ENCODE measurements at regions not wholly inside any gene's neighbourhood (a gene's known extent, or its start where the extent isn't known, plus 50 kb on each side); places are given as distances from the start of the nearest gene placed in this dataset.
A peak's percentile ranks its signal among the peaks of the same experiment; 100 is the strongest.
"Not testable (repeated sequence)": the region's sequence is repeated elsewhere in the genome, so short reads cannot be mapped to it uniquely, and the experiment has no call there.

DNA sequence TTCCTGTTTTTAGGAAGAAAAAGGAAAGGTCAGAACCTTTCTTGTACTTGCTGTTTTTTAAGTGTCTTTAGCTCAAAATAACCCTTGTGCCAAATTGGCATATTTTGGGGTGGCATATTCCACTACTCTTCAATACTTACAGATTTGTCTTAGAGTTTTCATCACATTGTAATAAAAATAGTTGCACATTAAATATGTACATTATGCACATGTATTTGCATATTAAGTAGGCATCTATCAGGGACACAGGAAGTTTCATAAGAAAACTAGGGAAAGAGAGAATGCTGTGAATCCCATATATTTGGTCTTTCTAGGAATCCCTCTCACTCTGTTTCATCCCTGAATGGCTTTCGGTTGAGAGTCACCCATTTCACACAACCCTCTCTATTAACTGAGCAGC lies 139.6 kb downstream of the LARP7 start:
- DNase-seq = no peak

DNA sequence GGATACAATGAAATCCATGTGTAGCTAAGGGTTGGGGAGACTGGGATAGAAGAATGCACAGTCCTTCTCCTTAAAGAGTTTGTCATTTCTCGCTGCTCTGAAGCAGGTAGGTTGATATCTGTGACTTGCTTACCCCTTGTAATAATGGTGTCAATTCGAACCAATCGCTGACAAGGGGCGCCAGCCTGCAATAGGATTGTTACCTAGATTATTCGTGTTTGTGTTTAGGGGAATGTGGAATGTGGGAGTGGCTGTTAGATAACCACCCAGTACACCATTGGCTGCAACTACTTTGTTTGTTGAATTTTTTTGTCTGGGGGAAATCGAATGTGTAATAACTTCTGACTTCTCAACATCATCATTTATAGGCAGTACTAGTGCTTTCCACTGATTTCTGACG lies 141.6 kb downstream of the LARP7 start:
- DNase-seq = no peak

DNA sequence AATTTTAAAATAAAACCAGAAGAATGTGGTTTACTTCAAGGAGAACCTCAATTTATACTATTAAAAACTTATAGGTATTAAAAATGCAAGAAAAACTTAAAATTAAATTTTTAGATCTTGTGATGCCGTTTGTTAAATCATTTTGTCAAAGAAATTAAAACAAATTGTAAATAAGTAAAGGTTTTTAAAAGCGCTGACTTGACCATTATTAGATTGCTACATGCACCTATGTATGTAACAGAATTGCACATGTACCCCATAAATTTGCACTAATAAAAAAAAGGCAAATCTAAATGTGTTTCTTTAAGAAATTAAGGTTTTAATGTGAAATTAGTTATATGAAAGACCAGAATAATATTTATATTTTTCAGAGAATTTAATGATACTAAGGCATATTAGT lies 156.1 kb downstream of the LARP7 start:
- DNase-seq = no peak

DNA sequence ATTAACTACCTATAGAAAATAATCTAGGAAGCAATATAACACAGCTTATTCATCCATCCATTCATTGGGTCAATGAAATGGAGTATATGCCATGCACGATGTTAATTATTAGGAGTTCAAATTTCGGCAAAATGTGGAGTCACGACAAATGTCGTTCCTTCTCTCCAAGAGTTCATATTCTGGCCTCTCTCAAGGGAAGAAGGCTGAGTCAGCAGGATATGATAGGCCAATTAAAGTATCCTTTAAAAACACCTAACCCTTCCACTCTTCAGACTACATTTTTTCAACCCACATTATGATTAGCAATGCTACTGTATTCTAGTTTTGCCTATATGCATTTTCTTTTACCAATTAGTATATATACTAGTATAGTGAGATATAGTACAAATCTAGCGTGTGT lies 163.1 kb downstream of the LARP7 start:
- DNase-seq = no peak

- no peak for DNase-seq
Measured at GRCh38 chr4:112801341-112801740, 164.4 kb downstream of the LARP7 start.

DNA sequence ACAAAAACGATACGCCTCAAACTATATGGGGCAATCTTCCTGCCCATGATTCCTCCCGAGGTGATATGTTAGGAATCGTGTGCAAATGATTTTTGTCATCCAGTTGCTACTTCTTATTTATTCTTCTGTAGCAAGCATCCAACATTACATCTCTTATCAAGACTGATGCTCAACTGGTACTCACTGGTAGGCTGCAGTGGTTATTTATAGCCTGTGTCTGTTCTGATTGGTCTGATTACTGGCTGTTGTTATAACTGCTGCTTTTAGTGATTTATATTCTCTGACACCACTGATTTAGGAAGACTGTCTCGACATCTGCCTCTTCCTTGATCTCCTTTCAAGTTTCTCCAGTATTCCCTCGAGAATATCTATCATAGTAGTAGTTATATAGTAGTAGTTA lies 165.8 kb downstream of the LARP7 start:
- no peak for DNase-seq

DNA sequence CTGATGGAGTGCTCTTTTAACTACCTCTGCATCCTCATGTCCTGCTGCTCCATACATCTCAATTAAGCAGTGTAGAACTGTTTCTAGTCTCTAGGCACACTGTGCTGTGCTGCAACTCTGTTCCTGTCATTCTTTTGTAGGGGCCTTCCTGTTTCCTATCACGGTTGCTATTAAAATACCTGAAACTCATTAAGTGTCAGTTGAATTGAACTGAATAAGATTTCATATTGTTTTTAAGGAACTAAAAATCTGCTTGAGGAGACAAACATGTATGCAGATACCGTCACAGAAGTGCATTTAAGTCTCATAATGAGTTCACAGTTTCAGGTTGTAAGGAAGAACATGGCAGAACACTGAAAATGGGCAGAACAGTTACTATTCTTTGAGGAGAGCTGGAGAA lies 170.1 kb downstream of the LARP7 start:
- no peak for DNase-seq

GRCh38 chr4:112808001-112808400 lies 171.1 kb downstream of the LARP7 start:
- no peak for DNase-seq

DNA sequence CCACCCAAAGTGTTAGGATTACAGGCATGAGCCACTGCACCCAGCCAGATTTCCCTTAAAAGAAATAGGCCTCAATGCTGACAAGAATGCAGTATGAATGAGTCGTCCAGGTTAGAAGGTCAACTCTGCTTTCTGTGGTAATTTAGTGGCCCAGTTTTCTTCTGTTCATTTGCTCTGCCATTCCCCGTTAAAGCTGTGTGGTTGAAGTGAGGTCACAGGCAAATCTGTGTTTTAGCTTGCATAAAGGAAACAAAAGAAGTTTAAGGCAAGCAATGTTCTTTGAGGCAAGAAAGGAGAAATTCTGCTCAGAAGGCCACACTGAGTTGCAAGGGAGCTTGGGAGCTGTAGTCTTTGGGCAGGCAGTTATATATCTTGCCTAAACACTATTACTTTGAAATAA lies 176.8 kb downstream of the LARP7 start:
- no peak for DNase-seq

DNA sequence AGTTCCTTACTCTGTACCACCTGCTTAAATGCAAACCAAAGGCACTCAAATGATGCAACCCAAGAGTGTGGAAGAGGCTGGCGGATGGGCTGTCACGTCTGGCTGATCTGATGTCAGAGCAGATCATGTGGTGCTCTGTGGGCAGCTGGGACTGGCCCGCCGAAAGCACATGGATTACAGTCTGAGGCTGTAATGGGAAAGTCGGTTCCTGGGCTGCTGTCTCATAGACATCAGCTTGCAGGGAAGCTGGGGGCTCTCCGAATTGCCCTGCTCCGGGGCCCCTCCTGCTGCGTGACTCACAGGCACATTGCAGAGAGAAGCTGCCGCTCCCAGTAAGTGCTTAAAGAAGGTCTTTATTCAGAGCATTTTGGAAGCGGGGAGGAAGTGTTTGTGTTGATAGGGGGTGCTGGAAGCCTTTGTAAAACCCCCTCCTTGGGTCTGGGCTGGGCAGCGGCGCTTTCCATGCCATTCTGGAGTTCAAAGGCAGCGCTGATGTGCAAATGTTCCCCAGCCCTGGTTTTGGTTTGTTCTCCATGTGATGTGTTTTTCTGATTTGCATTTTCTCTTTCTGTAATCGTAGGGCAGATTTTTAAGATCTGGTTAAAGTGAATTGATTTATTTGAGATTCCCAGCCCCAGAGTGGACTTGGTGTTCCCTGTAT lies 181.1 kb downstream of the LARP7 start:
- DNase-seq = peak; percentile 33

DNA sequence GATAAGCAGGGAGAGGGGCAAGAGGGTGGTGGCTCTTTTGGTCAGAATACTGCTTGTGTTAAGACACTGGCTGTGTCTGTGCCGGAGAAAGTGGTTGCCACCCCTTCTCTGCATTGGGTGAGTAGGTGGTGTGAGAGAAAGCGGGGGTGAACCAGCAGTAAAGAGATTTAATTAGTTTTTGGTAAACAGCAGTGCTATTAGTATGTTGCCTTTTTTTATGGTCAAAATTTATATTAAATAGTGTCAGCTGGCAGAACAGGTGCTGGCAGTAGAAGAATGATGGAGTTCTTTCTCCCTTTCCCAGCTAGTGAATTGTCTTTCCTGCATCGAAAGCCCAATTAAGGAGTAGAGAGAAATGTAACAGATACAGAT lies 181.6 kb downstream of the LARP7 start:
- peak; percentile 7 for DNase-seq

DNA sequence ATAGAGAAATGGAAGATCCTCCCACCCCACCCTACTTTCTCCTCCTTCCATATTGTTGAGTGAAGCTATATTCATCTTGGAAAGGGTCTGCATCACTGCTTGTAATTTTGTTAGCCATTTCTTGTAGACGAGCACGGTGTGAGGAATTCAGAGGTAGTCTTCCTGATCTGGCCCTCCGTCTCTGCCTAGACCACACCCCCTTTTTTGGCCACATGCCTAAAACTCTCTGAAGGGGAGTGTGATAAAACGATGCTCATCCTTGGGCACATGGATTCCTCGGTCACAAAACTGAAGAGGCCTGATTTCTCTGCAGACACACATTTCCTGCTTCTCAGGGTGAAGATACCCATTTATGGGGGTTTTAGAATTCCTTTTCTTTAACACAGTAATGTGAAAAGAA lies 182.8 kb downstream of the LARP7 start:
- DNase-seq = no peak

DNA sequence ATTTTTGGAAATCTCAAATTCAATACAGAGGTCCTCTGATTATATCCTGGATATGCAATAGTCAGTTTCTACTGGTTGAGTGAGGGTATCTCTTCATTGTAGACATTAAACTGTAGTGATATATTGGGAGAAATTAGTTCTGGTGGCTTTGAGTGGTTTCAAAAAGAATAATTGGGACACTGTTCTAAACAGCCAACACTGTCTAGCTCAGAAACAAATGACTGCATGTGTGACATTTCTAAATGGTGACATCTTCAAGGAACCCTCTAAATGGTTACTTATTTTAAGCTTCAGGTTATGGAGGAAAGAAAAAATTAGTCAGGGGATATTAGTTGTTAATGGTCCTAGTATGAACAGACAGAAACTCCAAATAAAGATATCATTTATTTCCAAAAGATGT lies 186.2 kb downstream of the LARP7 start:
- no peak for DNase-seq

DNA sequence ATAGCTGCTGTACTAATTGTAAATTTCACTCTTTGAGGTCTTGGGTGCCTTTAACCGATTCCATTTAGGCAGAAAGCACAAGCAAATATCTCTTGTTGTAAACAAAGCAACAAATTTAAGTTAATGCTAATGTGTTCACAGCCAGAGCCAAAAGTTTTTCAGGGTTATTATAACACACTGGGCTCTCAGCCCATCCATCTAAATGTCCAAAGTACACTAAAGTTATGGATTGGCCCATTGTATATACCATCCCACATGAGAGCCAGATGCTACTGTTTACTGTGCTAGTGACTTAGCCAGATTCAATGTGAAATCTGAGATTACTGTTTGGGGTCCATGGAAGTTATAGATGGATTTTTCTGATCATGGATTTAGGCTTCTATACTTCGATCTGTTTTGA lies 186.7 kb downstream of the LARP7 start:
- no peak for DNase-seq

DNA sequence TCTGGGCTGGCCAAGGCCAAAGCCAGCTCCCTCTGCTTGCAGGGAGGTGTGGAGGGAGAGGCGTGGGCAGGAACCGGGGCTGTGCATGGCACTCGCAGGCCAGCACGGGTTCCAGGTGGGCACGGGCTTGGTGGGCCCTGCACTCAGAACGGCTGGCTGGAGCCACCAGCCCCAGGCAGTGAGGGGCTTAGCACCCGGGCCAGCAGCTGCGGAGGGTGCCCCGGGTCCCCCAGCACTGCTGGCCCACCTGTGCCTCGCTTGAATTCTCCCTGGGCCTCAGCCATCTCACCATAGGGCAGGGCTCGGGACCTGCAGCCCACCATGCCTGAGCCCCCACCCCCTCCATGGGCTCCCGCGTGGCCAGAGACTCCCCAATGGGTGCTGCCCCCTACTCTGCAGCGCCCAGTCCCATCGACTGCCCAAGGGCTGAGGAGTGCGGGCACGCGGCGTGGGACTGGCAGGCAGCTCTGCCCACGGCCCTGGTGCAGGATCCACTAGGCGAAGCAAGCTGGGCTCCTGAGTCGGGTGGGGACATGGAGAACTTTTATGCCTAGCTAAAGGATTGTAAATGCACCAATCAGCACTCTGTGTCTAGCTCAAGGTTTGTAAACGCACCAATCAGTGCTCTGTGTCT lies 193.9 kb downstream of the LARP7 start:
- no peak for DNase-seq

DNA sequence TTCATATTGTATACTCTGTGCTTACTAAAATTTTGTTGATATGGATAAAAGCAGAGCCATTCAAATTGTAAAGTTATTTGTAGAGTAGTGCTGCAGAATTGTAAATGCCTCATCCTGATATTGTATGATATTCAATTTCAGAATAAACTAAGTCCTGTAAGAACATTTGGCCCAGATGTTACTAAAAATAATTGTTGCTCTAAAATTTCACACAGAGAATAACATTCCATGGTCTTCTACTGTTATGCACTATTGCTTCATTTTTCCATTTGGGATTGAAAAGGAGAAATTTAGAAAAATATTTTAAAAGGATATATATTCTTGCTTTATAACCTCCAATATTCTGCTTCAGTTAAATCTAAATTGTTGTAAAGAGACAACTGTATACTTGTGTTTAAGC lies 195.6 kb downstream of the LARP7 start:
- DNase-seq = no peak

GRCh38 chr4:112836895-112837294 lies 200.0 kb downstream of the LARP7 start:
- no peak for DNase-seq

DNA sequence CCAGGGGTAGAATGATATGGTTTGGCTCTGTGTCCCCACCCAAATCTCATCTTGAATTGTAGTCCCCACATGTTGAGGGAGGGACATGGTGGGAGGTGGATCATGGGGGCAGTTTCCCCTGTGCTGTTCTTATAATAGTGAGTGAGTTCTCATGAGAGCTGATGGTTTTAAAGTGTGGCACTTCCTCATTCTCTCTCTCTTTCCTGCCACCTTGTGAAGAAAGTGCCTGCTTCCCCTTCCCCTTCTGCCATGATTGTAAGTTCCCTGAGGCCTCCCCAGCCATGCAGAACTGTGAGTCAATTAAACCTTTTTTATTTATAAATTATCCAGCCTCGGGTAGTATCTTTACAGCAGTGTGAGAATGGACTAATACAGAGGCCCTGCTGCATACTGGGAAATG lies 201.1 kb downstream of the LARP7 start:
- not testable (repeated sequence) for DNase-seq

DNA sequence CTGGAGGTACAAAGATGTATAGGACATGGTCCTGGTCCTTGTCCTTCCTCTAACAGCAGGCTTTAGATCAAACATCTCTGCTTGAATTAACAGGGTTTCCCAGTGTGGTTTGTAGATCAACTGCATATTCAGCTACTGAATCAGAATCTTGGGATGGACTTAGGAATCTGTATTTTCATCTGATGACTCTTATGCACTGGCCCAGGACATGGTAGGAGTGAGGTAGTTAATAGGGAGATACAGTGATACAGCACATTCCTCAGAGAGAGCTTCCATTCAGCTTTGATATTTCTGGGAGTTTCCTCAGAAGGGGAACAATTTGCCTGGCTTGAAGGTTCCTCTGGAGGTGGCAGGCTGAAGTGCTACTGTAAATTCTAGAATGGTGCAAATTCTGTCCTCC lies 203.1 kb downstream of the LARP7 start:
- no peak for DNase-seq

GRCh38 chr4:112840619-112841018 lies 203.7 kb downstream of the LARP7 start:
- DNase-seq = no peak

GRCh38 chr4:112842513-112842912 lies 205.6 kb downstream of the LARP7 start:
- DNase-seq = no peak

DNA sequence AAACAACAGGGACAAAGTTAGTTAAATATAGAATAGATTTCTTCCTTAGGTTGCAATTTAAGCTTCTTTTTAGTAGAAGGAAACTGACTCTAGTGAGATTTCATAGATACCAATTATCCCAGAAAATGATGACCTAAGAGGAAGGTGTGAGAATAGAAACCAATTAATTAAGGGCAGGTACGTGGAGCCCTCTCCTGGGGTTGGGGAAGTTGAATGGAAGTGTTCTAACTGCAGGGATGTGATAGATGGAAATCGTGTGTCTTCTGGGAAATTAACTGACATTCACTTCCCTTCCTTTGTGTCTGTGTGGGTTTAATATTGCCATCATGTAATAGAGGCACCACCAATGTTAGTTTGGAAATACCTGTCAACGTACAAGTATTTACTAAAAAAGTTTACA lies 204.1 kb upstream of the ANK2 start:
- DNase-seq = no peak

DNA sequence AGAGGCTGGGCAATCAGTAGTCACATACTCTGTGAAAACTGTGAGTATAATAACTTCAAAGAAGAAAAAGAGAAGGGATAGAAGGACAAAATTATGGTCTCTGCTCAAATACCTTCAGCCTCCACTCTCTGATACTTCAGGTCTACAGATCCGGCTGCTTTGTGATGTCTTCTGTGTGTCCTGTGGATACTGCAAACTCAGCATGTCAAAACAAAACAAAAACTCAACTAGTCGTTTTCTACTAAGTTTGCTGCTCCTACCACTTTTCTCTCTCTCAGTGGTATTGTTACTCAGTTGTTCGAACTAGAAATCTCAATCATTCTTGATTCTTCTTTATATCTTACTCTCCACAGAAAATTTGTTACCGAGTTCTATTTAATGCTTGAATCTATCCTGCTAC lies 202.4 kb upstream of the ANK2 start:
- DNase-seq = no peak

GRCh38 chr4:112847781-112848180 lies 201.7 kb upstream of the ANK2 start:
- no peak for DNase-seq

GRCh38 chr4:112848911-112849310 lies 200.5 kb upstream of the ANK2 start:
- no peak for DNase-seq

Measured in NCI-H146 (cell line).